Retinal pigment epithelial cell (primary cell): ENCODE measurements at regions not wholly inside any gene's neighbourhood (a gene's known extent, or its start where the extent isn't known, plus 50 kb on each side); places are given as distances from the start of the nearest gene placed in this dataset.

Experiments used
- DNase-seq: peaks from one replicate; pipeline ENCODE4 v3.0.0-alpha.2; 2010; ENCODE audit warnings: low read depth
- H3K4me3 ChIP-seq: 2 replicates; pipeline ENCODE4 v1.5.1; 2011; ENCODE audit warnings: mild to moderate bottlenecking, low read length, control low read depth, moderate library complexity
- CTCF ChIP-seq: conservative IDR thresholded peaks from 2 replicates; pipeline ENCODE4 v1.5.1; 2011; ENCODE audit warnings: low read depth, low read length, control low read depth, inconsistent platforms

- no peak for TF ChIP-seq CTCF
- no peak for DNase-seq
- H3K4me3 ChIP-seq = no peak overlapping the region
Measured at GRCh38 chr1:239912471-239912870, 179.2 kb upstream of the FMN2 start.

GRCh38 chr1:239913141-239913585 is 178.5 kb upstream of the FMN2 start:
- TF ChIP-seq CTCF = no peak
- H3K4me3 ChIP-seq = no peak overlapping the region
- no peak for DNase-seq

GRCh38 chr1:239914751-239915231 is 176.9 kb upstream of the FMN2 start:
- TF ChIP-seq CTCF = no peak
- DNase-seq = no peak
- H3K4me3 ChIP-seq = no peak overlapping the region

GRCh38 chr1:239918634-239919033 is 173.0 kb upstream of the FMN2 start:
- H3K4me3 ChIP-seq = no peak overlapping the region
- no peak for TF ChIP-seq CTCF
- DNase-seq = no peak

- no peak for DNase-seq
- no peak overlapping the region for H3K4me3 ChIP-seq
- no peak for TF ChIP-seq CTCF
Measured at GRCh38 chr1:239920214-239920613, 171.5 kb upstream of the FMN2 start.

GRCh38 chr1:239922778-239923522 is 168.7 kb upstream of the FMN2 start:
- no peak overlapping the region for H3K4me3 ChIP-seq
- DNase-seq = no peak
- TF ChIP-seq CTCF = no peak

GRCh38 chr1:239924741-239925350 is 166.8 kb upstream of the FMN2 start:
- no peak for DNase-seq
- H3K4me3 ChIP-seq = no peak overlapping the region
- no peak for TF ChIP-seq CTCF
